Activated CD4-positive, alpha-beta T cell treated with anti-CD3 and anti-CD28 coated beads for 24 hours (primary cell): ENCODE measurements at regions not wholly inside any gene's neighbourhood (a gene's known extent, or its start where the extent isn't known, plus 50 kb on each side); places are given as distances from the start of the nearest gene placed in this dataset.
"Not testable (repeated sequence)": the region's sequence is repeated elsewhere in the genome, so short reads cannot be mapped to it uniquely, and the experiment has no call there.

ENCODE experiments used
- DNase-seq, 2 donors: peaks; one replicate each; pipeline ENCODE4 v3.0.0-alpha.2; 2020; ENCODE audit warnings: low read depth in 2 of 2

DNA sequence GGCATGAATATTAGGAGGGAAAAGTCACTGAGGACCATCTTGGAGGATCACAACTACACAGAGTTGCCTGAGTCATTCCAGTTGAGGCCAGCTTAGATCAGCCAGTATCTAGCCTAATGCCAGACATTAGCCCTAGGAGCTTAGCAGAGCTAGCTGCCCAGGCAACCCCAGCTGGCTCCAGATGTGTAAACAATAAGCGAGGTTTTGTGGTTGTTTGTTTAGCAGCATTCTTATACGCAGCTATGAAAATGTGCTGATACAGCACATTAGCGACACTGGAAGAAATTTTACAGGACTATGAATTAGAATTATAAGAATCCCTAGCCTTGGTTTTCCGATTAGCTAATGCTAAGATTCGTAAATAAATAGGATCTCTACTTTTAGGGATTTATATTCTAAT, 59.3 kb downstream of the BTBD3 start:
- no peak for DNase-seq

- no peak for DNase-seq
These were observed 60.8 kb downstream of the BTBD3 start for GRCh38 chr20:11978496-11978895.

DNA sequence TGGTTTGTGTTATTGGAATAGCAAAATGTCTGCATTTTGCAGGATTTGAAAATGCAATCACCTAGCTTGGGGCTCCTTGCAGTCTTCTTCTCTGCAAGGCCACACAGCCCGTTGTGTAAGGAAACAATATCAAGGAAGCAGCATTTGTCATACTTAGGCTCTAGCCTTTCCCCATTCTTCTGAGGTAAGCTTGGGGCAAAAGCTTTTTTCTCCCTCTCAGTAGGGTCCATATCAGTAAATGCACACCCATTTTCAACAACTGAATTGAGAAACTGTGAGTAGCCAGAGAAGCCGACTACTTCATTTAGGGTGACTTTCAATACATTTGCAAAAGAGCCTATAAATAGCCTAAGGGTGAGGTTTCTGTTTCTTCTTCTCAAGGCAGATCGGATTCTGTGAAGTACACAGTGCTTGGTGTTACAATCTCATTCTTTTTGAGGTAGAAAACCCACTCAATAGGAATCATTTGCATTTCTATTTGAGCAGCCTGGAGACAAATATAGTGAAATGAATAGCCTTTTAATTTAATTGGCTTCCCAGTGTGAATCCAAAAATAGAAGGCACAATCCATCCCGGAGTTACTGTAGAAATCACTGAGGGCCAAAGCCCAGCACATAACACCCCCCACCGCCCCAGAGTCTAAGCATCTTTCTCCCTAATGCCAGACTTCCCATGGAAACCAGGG, 61.8 kb downstream of the BTBD3 start:
- DNase-seq, result no peak

- no peak for DNase-seq
These were observed 62.6 kb downstream of the BTBD3 start for GRCh38 chr20:11980263-11980662.

GRCh38 chr20:11981366-11981947, 63.8 kb downstream of the BTBD3 start:
- DNase-seq, result no peak

DNA sequence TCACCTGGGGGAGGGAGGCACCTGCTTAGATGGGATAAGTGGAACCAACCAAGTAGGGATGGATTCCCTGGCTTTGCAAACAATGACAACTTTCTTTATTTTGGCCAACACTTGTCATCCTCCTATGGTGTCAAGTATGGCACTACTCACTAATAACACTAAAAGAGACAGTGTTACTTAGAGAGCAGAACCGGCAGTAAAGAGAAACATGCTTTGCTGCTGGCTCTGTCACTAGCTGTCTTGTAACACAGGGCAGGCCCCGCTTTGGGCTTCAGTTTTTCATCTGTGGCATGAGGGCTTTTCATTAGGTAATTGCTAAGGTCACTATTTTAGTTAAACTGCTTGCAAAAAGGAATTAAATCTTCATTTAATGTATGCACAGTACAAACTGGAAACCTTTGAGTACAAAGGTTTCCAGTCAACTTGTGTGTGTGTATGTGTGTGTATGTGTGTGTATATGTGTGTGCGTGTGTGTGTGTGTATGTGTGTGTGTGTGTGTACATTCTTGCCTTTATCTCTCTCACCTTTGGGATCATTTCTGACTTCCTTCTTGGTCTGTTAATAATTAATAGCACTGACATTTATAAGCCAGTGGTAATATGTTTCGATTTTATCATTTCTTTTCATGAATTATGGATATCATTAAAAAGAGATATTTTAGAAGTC, 64.7 kb downstream of the BTBD3 start:
- no peak for DNase-seq

GRCh38 chr20:11982955-11983470, 65.3 kb downstream of the BTBD3 start:
- DNase-seq, result no peak

- DNase-seq, result no peak
These were observed 69.3 kb downstream of the BTBD3 start for GRCh38 chr20:11986954-11987353.

GRCh38 chr20:11987526-11987925, 69.8 kb downstream of the BTBD3 start:
- DNase-seq, result no peak

DNA sequence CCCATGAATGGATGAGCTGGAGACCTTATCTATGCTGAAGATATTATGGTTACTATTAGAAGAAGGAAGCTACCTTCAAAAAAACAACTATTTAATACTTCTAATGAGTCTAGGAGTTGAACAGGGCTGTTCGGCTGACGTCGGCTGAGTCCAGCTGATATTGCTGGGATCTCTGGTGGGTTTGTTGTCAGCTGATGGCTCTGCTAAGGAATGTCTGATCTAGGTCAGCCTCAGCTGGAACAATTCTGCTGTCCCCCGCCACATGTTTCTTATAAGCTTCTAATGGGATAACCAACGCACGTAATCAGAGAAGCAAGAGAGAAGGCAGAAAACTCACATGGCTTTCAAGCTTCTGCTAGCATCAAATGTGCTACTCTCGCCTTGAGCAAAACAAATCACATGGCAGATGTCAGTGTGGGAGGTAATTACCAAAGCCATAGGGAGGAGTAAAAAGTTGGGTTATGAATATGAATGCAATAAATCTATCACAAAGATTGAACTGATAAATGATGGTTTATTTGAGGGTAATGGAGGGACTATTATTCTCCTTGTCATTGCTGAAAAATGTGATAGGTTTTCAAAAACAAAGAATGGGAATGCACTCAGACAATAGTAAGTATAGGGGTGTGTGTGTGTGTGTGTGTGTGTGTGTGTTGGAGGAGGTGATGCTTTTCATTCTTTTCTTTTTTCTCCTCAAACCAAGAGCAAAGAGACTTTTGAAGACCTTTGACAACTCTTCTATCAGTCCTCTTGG, 71.5 kb downstream of the BTBD3 start:
- DNase-seq, result no peak

DNA sequence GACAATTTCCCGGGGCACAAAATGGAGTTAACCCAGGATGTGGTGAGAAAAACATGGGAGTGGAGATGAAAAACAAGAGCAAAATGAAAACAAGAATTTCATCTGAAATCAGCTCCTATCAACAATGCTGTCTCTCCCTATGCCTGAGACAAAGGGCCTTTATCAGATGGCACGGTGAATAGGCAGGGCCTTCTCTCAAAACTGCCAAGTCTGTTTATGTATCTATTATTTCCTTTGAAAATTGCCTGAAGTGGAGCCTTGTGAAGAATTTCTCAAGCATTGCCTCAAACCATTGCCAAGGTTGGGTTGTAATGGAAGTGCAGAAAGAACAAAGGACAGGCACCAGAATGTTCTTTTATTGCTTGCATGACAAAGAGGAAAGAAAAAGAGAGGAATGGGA, 74.7 kb downstream of the BTBD3 start:
- DNase-seq, result no peak

DNA sequence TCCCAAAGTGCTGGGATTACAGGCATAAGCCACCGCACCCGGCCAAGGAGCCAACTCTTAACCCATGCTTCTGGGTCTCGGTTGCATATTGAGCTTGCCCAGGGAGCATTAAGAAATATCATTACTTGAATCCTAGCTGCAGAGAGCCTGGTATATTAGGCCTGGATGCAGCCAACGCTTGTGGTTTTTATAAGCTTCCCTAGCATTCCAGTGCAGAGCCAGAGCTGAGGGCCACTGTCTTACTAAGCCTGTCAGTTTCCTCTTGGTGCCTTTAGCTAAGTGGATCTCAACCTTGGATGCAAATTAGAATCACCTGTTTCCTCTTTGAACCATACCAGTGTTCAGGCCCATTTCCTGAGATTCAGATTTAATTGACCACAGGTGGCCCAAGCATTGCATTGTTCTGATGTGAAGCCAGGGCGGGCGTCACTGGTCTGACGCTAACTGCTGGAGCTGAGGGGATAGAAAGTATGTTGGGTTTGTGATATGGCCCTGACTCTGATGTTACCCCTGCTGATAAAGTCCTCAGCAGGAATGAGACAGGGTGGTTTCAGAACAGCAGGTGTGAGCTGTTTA, 76.3 kb downstream of the BTBD3 start:
- no peak for DNase-seq

DNA sequence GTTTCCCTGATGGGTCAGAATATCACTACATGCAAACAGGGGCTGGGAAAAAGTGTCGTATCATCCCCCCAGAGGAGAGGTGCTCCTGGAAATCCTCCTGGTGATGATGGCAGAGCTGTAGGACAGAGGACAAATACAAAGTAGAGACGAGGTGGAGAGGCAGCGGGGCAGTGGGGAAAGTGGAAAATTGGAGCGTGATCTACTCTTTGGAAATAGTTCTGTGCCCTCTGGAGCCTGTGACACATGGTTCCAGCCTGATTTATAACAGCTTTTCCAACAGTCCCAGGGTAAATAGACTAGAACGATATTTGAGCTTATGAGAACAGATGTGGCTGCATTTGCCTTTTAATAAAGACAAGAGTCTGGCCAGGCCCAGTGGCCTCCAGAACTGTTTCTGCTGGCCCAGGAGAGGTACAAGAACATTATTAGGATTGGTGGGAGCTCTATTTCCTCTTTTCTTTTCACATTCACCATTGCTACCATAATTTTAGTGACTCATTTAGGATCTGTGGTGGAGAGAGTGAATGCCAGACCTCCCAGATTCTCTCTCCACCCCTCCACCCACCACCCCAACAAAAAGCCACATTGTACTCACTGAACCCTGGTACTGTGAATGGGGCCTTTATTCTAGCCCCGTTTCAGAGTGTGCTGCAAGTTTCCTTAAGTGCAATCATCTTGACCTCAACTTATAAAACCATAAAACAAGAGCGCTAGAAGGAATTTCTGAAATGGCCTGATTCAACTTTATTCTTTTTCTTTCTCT, 78.3 kb downstream of the BTBD3 start:
- DNase-seq, result no peak

DNA sequence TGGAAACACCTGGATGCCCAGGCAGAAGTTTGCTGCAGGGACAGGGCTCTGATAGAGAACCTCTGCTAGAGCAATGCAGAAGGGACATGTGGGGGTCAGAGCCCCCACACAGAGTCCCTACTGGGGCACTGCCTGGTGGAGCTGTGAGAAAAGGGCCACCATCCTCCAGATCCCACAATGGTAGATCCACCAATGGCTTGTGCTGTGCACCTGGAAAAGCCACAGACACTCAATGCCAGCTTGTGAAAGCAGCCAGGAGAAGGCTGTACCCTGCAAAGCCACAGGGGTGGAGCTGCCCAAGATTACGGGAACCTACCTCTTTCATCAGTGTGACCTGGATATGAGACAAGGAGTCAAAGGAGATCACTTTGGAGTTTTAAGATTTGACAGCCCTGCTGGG, 87.1 kb downstream of the BTBD3 start:
- DNase-seq, result not testable (repeated sequence)

- DNase-seq, result no peak
These were observed 94.8 kb downstream of the BTBD3 start for GRCh38 chr20:12012241-12013222.

DNA sequence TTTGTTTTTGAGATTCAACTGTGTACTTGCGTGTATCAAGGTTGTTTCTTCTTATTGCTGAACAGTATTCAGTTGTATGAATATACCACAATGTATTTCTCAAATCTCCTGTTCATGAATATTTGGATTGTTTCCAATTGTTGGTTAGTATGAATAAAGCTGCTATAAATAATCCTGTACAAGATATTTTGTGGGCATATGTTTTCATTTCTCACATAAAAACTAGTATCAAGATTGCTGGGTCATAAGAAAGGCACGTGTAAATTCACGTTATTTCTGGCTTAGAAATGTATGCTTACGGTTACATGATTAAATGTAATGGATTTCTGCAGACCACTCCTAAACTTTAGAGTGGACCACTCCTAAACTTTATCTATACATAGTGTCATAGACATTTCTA, 96.6 kb downstream of the BTBD3 start:
- no peak for DNase-seq

DNA sequence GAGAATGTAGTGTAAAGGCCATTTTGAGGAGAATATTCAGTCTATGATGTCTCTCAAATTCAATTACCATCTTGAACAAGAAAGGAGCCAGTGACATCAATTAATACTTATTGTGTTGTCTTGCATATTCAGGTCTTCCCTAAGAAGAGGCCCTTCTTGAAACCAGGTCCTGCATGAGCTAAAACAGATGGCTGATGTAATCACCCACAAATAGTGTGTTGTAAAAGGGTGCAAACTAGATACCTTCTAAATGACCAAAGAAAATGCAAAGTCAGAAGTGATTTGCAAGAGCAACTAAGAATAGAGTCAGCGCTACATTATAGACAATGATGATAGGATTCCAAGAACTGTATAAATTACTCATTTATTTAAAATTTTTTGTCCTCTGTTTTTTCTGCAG, 97.0 kb downstream of the BTBD3 start:
- DNase-seq, result no peak

DNA sequence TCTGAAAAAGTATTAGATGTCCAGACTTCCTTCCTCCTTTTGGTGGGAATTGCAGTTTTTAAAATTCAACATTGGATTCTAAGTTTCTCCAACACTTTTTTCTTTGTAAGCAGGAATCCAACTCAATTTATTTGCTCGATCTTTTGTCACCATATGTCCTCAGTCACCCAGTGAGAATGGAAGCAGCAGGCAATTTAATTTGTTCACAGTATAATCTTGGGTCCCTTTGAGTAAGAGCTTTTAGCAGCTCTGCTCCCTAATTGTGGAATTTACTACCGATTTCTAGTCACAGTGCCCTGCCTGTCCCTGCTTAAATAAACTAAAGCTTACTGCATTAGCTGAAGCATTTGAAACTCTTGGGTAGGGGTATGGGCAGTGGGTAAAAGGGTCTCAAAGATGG, 98.6 kb downstream of the BTBD3 start:
- DNase-seq, result no peak

DNA sequence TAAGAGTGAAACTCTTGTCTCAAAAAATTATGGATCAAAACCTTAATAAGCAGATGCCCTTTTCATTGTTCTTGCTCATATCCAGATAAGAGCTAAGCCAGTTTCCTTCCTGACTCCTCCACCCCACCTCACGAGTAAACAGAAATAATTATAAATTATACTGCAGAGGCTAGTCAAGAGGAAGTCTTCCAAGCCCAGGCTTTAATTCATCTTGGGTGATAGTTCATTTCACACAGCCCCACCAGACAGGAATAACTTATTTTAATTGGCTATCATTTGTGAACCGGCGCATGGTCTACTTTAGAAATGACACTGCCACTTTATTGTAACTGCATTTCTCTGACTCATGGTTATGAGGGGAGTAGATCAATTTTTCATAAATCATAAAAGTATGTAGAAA, 102.0 kb downstream of the BTBD3 start:
- DNase-seq, result no peak

DNA sequence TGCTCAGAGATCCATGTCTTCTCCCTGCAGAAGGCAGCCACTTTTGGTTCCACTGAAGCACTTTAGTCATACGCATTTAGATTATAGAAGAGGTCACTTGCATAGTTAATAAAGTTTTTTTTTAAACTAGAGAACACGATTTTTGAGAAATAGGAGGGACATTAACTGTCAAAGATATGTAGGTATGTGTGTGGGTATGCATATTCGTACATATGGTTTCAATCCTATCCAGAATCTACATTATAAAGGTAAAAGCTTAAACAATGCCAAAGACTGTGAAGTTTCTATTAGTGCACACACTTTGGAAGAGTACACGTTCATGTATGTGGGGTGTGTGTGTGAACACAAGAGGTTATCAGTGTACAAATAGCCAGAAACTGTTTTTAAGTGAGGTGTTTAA, 103.2 kb downstream of the BTBD3 start:
- DNase-seq, result no peak
